IMR-90 (cell line): ENCODE measurements at regions not wholly inside any gene's neighbourhood (a gene's known extent, or its start where the extent isn't known, plus 50 kb on each side); places are given as distances from the start of the nearest gene placed in this dataset.

ENCODE experiments used
- ATAC-seq: fragments of 200-7000 bp; cut with Tn5 transposase; 2 replicates; pipeline ENCODE4 v1.9.1; 2020; ENCODE audit warnings: low read depth, mild to moderate bottlenecking, moderate library complexity
- BruUV-seq: library from RNA; stranded (reverse); fragments of 400-500 nt; replicated peaks from 2 replicates; lab custom pipeline; 2021; lab: Mats Ljungman, UMichigan
- CTCF ChIA-PET: fragments of 300-600 bp; formaldehyde crosslinking; extraction: SDS; loops from one replicate; lab custom pipeline; 2021; ENCODE audit warnings: antibody characterized with exemption; lab: Yijun Ruan, JAX
- POLR2A ChIA-PET: fragments of 300-600 bp; sonication (Branson Sonifier 250); formaldehyde crosslinking; loops from one replicate; lab custom pipeline; 2022; ENCODE audit warnings: antibody characterized with exemption; ENCODE audit not compliant: unreplicated experiment; lab: Charles Lee
- DNase-seq: peaks from one replicate; pipeline ENCODE4 v3.0.0; 2013
- H2AFZ ChIP-seq: replicated peaks from 2 replicates; pipeline ENCODE3; 2013; ENCODE audit warnings: low read length, mild to moderate bottlenecking; ENCODE audit not compliant: poor library complexity
- H2AK5ac ChIP-seq: 2 replicates; pipeline ENCODE4 v1.6.1; 2013; ENCODE audit warnings: low read depth, low read length, inconsistent platforms
- H2AK9ac ChIP-seq: replicated peaks from 2 replicates; pipeline ENCODE3; 2013; ENCODE audit warnings: mild to moderate bottlenecking, low read depth, low read length, moderate library complexity; ENCODE audit not compliant: poor library complexity
- H2BK120ac ChIP-seq: 2 replicates; pipeline ENCODE4 v1.6.1; 2013; ENCODE audit warnings: low read depth, low read length, inconsistent platforms
- H2BK15ac ChIP-seq: 3 replicates; pipeline ENCODE4 v1.6.1; 2013; ENCODE audit warnings: low read depth, low read length, inconsistent platforms
- H2BK20ac ChIP-seq: 2 replicates; pipeline ENCODE4 v1.6.1; 2013; ENCODE audit warnings: low read depth, mild to moderate bottlenecking, inconsistent platforms, low read length, moderate library complexity
- H2BK5ac ChIP-seq: 2 replicates; pipeline ENCODE4 v1.6.1; 2013; ENCODE audit warnings: mild to moderate bottlenecking, low read depth, low read length, inconsistent platforms; ENCODE audit not compliant: poor library complexity, severe bottlenecking
- H3K14ac ChIP-seq: replicated peaks from 2 replicates; pipeline ENCODE4 v1.6.1; 2013; ENCODE audit warnings: low read depth, low read length, inconsistent platforms
- H3K18ac ChIP-seq: 2 replicates; pipeline ENCODE4 v1.6.1; 2013; ENCODE audit warnings: low read depth, low read length, control low read depth
- H3K23ac ChIP-seq: 2 replicates; pipeline ENCODE4 v1.6.1; 2013; ENCODE audit warnings: low read depth, low read length, inconsistent platforms
- H3K27ac ChIP-seq: 2 replicates; pipeline ENCODE4 v1.5.1; 2013; ENCODE audit warnings: mild to moderate bottlenecking, control low read depth, low read length; ENCODE audit not compliant: insufficient read depth
- H3K27me3 ChIP-seq: 2 replicates; pipeline ENCODE4 v1.6.1; 2013; ENCODE audit warnings: low read length; ENCODE audit not compliant: control insufficient read depth, insufficient read depth
- H3K36me3 ChIP-seq: 2 replicates; pipeline ENCODE4 v1.6.1; 2013; ENCODE audit warnings: low read length, mixed read lengths; ENCODE audit not compliant: control insufficient read depth, insufficient read depth
- H3K4ac ChIP-seq: 2 replicates; pipeline ENCODE4 v1.6.1; 2013; ENCODE audit warnings: low read depth, low read length, inconsistent platforms
- H3K4me1 ChIP-seq: 2 replicates; pipeline ENCODE4 v1.6.1; 2013; ENCODE audit warnings: low read length, mixed read lengths; ENCODE audit not compliant: control insufficient read depth, insufficient read depth
- H3K4me2 ChIP-seq: 2 replicates; pipeline ENCODE4 v1.6.1; 2013; ENCODE audit warnings: low read depth, mild to moderate bottlenecking, control low read depth, low read length, moderate library complexity
- H3K4me3 ChIP-seq: 2 replicates; pipeline ENCODE4 v1.5.1; 2013; ENCODE audit warnings: low read depth, mild to moderate bottlenecking, control low read depth, low read length, moderate library complexity; ENCODE audit not compliant: insufficient read depth
- H3K56ac ChIP-seq: 2 replicates; pipeline ENCODE4 v1.6.1; 2013; ENCODE audit warnings: low read length, inconsistent platforms; ENCODE audit not compliant: insufficient read depth; ENCODE audit errors: extremely low read depth
- H3K79me1 ChIP-seq, 2 experiments: 2 replicates each; pipeline ENCODE4 v1.6.1; 2013; ENCODE audit warnings: low read length in 2 of 2, inconsistent platforms in 1 of 2, low read depth in 1 of 2
- H3K9ac ChIP-seq: 2 replicates; pipeline ENCODE4 v1.6.1; 2013; ENCODE audit warnings: low read depth, low read length, control low read depth
- H3K9me1 ChIP-seq: 2 replicates; pipeline ENCODE4 v1.6.1; 2013; ENCODE audit warnings: low read length, inconsistent platforms; ENCODE audit not compliant: insufficient read depth
- H3K9me3 ChIP-seq: 2 replicates; pipeline ENCODE4 v1.6.1; 2013; ENCODE audit warnings: low read length; ENCODE audit not compliant: control insufficient read depth, insufficient read depth
- H4K20me1 ChIP-seq: 2 replicates; pipeline ENCODE4 v1.6.1; 2013; ENCODE audit warnings: low read length, inconsistent platforms; ENCODE audit not compliant: insufficient read depth
- H4K5ac ChIP-seq: 2 replicates; pipeline ENCODE4 v1.6.1; 2013; ENCODE audit warnings: mild to moderate bottlenecking, low read depth, low read length, control low read depth
- H4K8ac ChIP-seq, 2 experiments: 2 replicates each; pipeline ENCODE4 v1.6.1; 2013; ENCODE audit warnings: low read depth in 2 of 2, low read length in 2 of 2, control low read depth in 1 of 2, inconsistent platforms in 1 of 2
- H4K91ac ChIP-seq: 2 replicates; pipeline ENCODE4 v1.6.1; 2013; ENCODE audit warnings: low read depth, low read length, inconsistent platforms; ENCODE audit not compliant: insufficient read depth
- BHLHE40 ChIP-seq: fragments of 150-350 bp; IDR thresholded peaks from 2 replicates; pipeline ENCODE4 v1.6.1; 2016; ENCODE audit warnings: mild to moderate bottlenecking, low read depth, low read length
- CEBPB ChIP-seq: IDR thresholded peaks from 2 replicates; pipeline ENCODE4 v1.6.1; 2012; ENCODE audit warnings: low read depth, low read length, improper control_type of control experiment
- CHD1 ChIP-seq: IDR thresholded peaks from 2 replicates; pipeline ENCODE4 v1.6.1; 2012; ENCODE audit warnings: low read depth, low read length, improper control_type of control experiment
- FOS ChIP-seq: fragments of 150-350 bp; IDR thresholded peaks from 2 replicates; pipeline ENCODE4 v1.6.1; 2016; ENCODE audit warnings: low read depth, low read length
- MAFK ChIP-seq: IDR thresholded peaks from 2 replicates; pipeline ENCODE4 v1.6.1; 2012; ENCODE audit warnings: low read depth, low read length, improper control_type of control experiment
- MAZ ChIP-seq: IDR thresholded peaks from 2 replicates; pipeline ENCODE4 v1.6.1; 2012; ENCODE audit warnings: low read depth, mild to moderate bottlenecking, low read length, improper control_type of control experiment, moderate library complexity, borderline replicate concordance
- MXI1 ChIP-seq: IDR thresholded peaks from 2 replicates; pipeline ENCODE4 v1.6.1; 2012; ENCODE audit warnings: low read depth, mild to moderate bottlenecking, low read length, moderate library complexity, borderline replicate concordance
- POLR2A ChIP-seq: IDR thresholded peaks from 2 replicates; pipeline ENCODE4 v1.6.1; 2012; ENCODE audit warnings: mild to moderate bottlenecking, low read depth, low read length
- RAD21 ChIP-seq: IDR thresholded peaks from 2 replicates; pipeline ENCODE4 v1.6.1; 2012; ENCODE audit warnings: low read length, improper control_type of control experiment
- RCOR1 ChIP-seq: IDR thresholded peaks from 2 replicates; pipeline ENCODE4 v1.6.1; 2012; ENCODE audit warnings: mild to moderate bottlenecking, low read length, improper control_type of control experiment; ENCODE audit not compliant: insufficient replicate concordance
- RFX5 ChIP-seq: IDR thresholded peaks from 2 replicates; pipeline ENCODE4 v1.8.0; 2012; ENCODE audit warnings: low read depth, mild to moderate bottlenecking, low read length, moderate library complexity
- SMC3 ChIP-seq: fragments of 150-350 bp; IDR thresholded peaks from 2 replicates; pipeline ENCODE4 v1.6.1; 2016; ENCODE audit warnings: low read depth, mild to moderate bottlenecking, antibody characterized with exemption, low read length, moderate library complexity
- WGBS, 2 experiments: methylation state at CpG; one replicate each; pipeline versions ENCODE4 v1.1.5 to v1.1.7; 2013; ENCODE audit warnings: missing lambda C conversion rate in 2 of 2; ENCODE audit not compliant: insufficient read length in 1 of 2; ENCODE audit errors: extremely low coverage in 2 of 2; 5-methylcytosine and 5-hydroxymethylcytosine counted together
- dilution Hi-C: fragments of 300-500 bp; cut with HindIII; formaldehyde crosslinking; loops from one replicate; pipeline ENCODE4 v1.14.3; 2018; ENCODE audit warnings: low sequenced_read_pairs; ENCODE audit not compliant: unreplicated experiment
- in situ Hi-C: fragments of 300-500 bp; cut with MboI; formaldehyde crosslinking; loops from 3 replicates; pipeline ENCODE4 v1.14.3; 2019; ENCODE audit warnings: low sequenced_read_pairs, inconsistent platforms, mixed read lengths
- intact Hi-C: fragments of 100-400 bp; cut with micrococcal nuclease; formaldehyde crosslinking; loops from 2 replicates; pipeline ENCODE4 v1.10.0; 2022
- TF ChIP-seq, protein P1 (sequence below): fragments of 150-350 bp; IDR thresholded peaks from 2 replicates; pipeline ENCODE4 v1.6.1; 2016; ENCODE audit warnings: low read depth, mild to moderate bottlenecking, low read length, moderate library complexity, borderline replicate concordance
- TF ChIP-seq, protein P2 (sequence below): fragments of 150-350 bp; IDR thresholded peaks from 2 replicates; pipeline ENCODE4 v1.6.1; 2017; ENCODE audit warnings: mild to moderate bottlenecking, antibody characterized with exemption, low read length, low read depth

DNA sequence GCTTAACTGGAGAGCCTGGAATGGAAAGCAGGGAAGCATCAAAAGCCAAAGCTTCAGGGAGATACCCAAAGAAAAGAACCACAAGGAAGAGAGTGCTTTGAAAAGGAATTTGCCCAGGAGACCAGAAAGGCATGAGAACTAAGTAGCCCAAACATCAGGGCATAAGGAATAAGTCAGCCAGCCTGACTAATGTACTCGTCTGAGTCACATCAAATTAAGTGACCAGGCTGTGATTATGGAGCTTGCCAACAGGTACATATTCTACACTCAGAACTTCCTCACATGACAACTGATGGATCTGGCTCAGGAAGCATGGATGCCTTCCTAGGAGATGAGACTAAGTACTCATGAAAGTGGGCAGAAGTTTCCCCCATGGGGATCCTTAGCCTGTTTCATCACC is 366.7 kb downstream of the BUD13 start:
- Histone ChIP-seq H3K4me3 (no peak overlapping the region), H2BK20ac (no peak overlapping the region), H3K36me3 (no peaks in the 10 kb centered on the region), H4K91ac (no peak overlapping the region), H3K4me1 (no peaks in the 10 kb centered on the region), H2AFZ (no peak overlapping the region), H3K4me2 (no peak overlapping the region), H3K27ac (no peak overlapping the region), H3K4ac (no peak overlapping the region), H3K27me3 (no peaks in the 10 kb centered on the region), H4K20me1 (no peaks in the 10 kb centered on the region), H2BK15ac (no peak overlapping the region), H3K14ac (no peak overlapping the region), H2AK5ac (no peak overlapping the region), H3K79me1 (no peaks in the 10 kb centered on the region), H4K5ac (no peak overlapping the region), H3K9me3 (no peaks in the 10 kb centered on the region), H2BK5ac (no peak overlapping the region), H2BK120ac (no peak overlapping the region), H3K18ac (no peak overlapping the region), H3K23ac (no peak overlapping the region), H2AK9ac (no peak overlapping the region), H3K56ac (no peak overlapping the region), H3K9me1 (no peaks in the 10 kb centered on the region), H3K9ac (no peak overlapping the region), H4K8ac (no peak overlapping the region)
- no peak for ATAC-seq
- ChIA-PET CTCF (no interaction called here), POLR2A (no interaction called here)
- no CpG with 5 or more reads among the region's 1 CpG for WGBS, 2 experiments
- DNase-seq: no peak
- TF ChIP-seq, protein P1, sequence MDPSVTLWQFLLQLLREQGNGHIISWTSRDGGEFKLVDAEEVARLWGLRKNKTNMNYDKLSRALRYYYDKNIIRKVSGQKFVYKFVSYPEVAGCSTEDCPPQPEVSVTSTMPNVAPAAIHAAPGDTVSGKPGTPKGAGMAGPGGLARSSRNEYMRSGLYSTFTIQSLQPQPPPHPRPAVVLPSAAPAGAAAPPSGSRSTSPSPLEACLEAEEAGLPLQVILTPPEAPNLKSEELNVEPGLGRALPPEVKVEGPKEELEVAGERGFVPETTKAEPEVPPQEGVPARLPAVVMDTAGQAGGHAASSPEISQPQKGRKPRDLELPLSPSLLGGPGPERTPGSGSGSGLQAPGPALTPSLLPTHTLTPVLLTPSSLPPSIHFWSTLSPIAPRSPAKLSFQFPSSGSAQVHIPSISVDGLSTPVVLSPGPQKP: no peak
- TF ChIP-seq SMC3 (no peak), CEBPB (no peak), MXI1 (no peak), BHLHE40 (no peak), RAD21 (no peak), POLR2A (no peak), RFX5 (no peak), MAZ (no peak), CHD1 (no peak), MAFK (no peak), RCOR1 (no peak), FOS (no peak)
- TF ChIP-seq, protein P2, sequence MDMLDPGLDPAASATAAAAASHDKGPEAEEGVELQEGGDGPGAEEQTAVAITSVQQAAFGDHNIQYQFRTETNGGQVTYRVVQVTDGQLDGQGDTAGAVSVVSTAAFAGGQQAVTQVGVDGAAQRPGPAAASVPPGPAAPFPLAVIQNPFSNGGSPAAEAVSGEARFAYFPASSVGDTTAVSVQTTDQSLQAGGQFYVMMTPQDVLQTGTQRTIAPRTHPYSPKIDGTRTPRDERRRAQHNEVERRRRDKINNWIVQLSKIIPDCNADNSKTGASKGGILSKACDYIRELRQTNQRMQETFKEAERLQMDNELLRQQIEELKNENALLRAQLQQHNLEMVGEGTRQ: no peak
- dilution Hi-C loops (no loop called here), in situ Hi-C loops (no loop called here), intact Hi-C loops (no loop called here)
- no TSS peak for BruUV-seq
